PFSK-1 (cell line): ENCODE measurements at regions not wholly inside any gene's neighbourhood (a gene's known extent, or its start where the extent isn't known, plus 50 kb on each side); places are given as distances from the start of the nearest gene placed in this dataset.

Experiments used
- FOXP2 ChIP-seq: optimal IDR thresholded peaks from 2 replicates; pipeline ENCODE3; 2011; ENCODE audit warnings: borderline replicate concordance, control low read depth, inconsistent platforms; ENCODE audit not compliant: insufficient read depth; ENCODE audit errors: extremely low read length, extremely low read depth
- POLR2AphosphoS5 ChIP-seq: IDR thresholded peaks from 2 replicates; pipeline ENCODE4 v1.6.1; 2012; ENCODE audit warnings: low read depth, mild to moderate bottlenecking, control low read depth, low read length, moderate library complexity
- REST ChIP-seq, 2 experiments: IDR thresholded peaks; 2 replicates each; pipeline versions ENCODE4 v1.6.1 to v1.8.0; 2011 to 2012; ENCODE audit warnings: low read depth in 2 of 2, low read length in 2 of 2, control low read depth in 1 of 2, inconsistent platforms in 1 of 2, mild to moderate bottlenecking in 1 of 2, moderate library complexity in 1 of 2; ENCODE audit not compliant: insufficient read depth in 1 of 2
- SIN3A ChIP-seq: IDR thresholded peaks from 2 replicates; pipeline ENCODE4 v1.6.1; 2012; ENCODE audit warnings: mild to moderate bottlenecking, low read length, moderate library complexity, borderline replicate concordance; ENCODE audit not compliant: insufficient read depth
- TAF1 ChIP-seq: IDR thresholded peaks from 2 replicates; pipeline ENCODE4 v1.6.1; 2012; ENCODE audit warnings: low read length, control low read depth, borderline replicate concordance; ENCODE audit not compliant: insufficient read depth

- TF ChIP-seq FOXP2: no peak
- no peak for TF ChIP-seq REST (IDR thresholded peaks at IDR 0.05; ENCODE audit: insufficient read depth in 1 of 2, low read depth in 2 of 2, low read length in 2 of 2)
- no peak for TF ChIP-seq SIN3A
- TF ChIP-seq POLR2AphosphoS5: no peak
These were observed 1534.6 kb downstream of the GRIK2 start for GRCh38 chr6:102928109-102928508.

- no peak for TF ChIP-seq TAF1
- TF ChIP-seq POLR2AphosphoS5: no peak
- TF ChIP-seq REST (IDR thresholded peaks at IDR 0.05; ENCODE audit: insufficient read depth in 1 of 2, low read depth in 2 of 2, low read length in 2 of 2): no peak
These were observed 1524.7 kb downstream of the GRIK2 start for GRCh38 chr6:102918161-102918560.

GRCh38 chr6:102911571-102911970 is 1518.1 kb downstream of the GRIK2 start:
- TF ChIP-seq SIN3A (no peak), FOXP2 (no peak), REST (IDR thresholded peaks at IDR 0.05; ENCODE audit: insufficient read depth in 1 of 2, low read depth in 2 of 2, low read length in 2 of 2) (no peak), TAF1 (no peak), POLR2AphosphoS5 (no peak)

- no peak for TF ChIP-seq SIN3A
- TF ChIP-seq POLR2AphosphoS5: no peak
- no peak for TF ChIP-seq TAF1
- no peak for TF ChIP-seq FOXP2
- TF ChIP-seq REST (IDR thresholded peaks at IDR 0.05; ENCODE audit: insufficient read depth in 1 of 2, low read depth in 2 of 2, low read length in 2 of 2): no peak
These were observed 1513.7 kb downstream of the GRIK2 start for GRCh38 chr6:102907181-102907580.

- TF ChIP-seq POLR2AphosphoS5 (no peak), FOXP2 (no peak), REST (IDR thresholded peaks at IDR 0.05; ENCODE audit: insufficient read depth in 1 of 2, low read depth in 2 of 2, low read length in 2 of 2) (no peak), TAF1 (no peak), SIN3A (no peak)
These were observed 1509.0 kb downstream of the GRIK2 start for GRCh38 chr6:102902471-102902870.
